SU-DHL-6 (cell line): ENCODE measurements at regions not wholly inside any gene's neighbourhood (a gene's known extent, or its start where the extent isn't known, plus 50 kb on each side); places are given as distances from the start of the nearest gene placed in this dataset.

Experiments
- CTCF ChIP-seq: fragments of 200-600 bp; sonication (generic); IDR thresholded peaks from one replicate; pipeline ENCODE4 v1.5.1; 2017; ENCODE audit warnings: antibody characterized with exemption, mild to moderate bottlenecking, low read length, moderate library complexity; ENCODE audit not compliant: insufficient read depth, poor library complexity, severe bottlenecking
- EZH2phosphoT487 ChIP-seq: fragments of 200-600 bp; sonication (generic), shearing (Covaris generic); conservative IDR thresholded peaks from 2 replicates; pipeline ENCODE4 v1.6.1; 2018; ENCODE audit warnings: mild to moderate bottlenecking, antibody characterized with exemption, low read length, moderate library complexity, mixed read lengths

- TF ChIP-seq CTCF = no peak
- no peak for TF ChIP-seq EZH2phosphoT487
Measured at GRCh38 chr20:9981829-9982228, 53.0 kb upstream of the ANKEF1 start.
